ENCODE measurements at regions not wholly inside any gene's neighbourhood (a gene's known extent, or its start where the extent isn't known, plus 50 kb on each side); places are given as distances from the start of the nearest gene placed in this dataset.

- H4K20me1 ChIP-seq (replicated peaks; ENCODE audit: insufficient read depth), result no peaks in the 10 kb centered on the region
- no peak overlapping the region for H3K4me2 ChIP-seq
- no peaks in the 10 kb centered on the region for H3K9me2 ChIP-seq (ENCODE audit: insufficient read depth)
- DNase-seq (ENCODE audit: low spot score) (no peak), ATAC-seq (no peak)
- H3K4me1 Mint-ChIP-seq, result no peaks in the 10 kb centered on the region; the same call in 2 of the 3 replicates
- no peak overlapping the region for H3K27ac Mint-ChIP-seq
- H3K27me3 ChIP-seq (ENCODE audit: insufficient read depth), result no peaks in the 10 kb centered on the region
- no peaks in the 10 kb centered on the region for H3K36me3 Mint-ChIP-seq (ENCODE audit: low read depth)
- H3K79me2 ChIP-seq (replicated peaks; ENCODE audit: insufficient read depth), result no peaks in the 10 kb centered on the region
- no peaks in the 10 kb centered on the region for H3F3A ChIP-seq (replicated peaks; ENCODE audit: low read depth)
- no peak overlapping the region for H3K4me3 ChIP-seq
- H3K4me1 ChIP-seq (ENCODE audit: insufficient read depth), result no peaks in the 10 kb centered on the region
- H2AFZ ChIP-seq, result peak overlapping the region; percentile 76; the same call in 1 of the 2 replicates
- no peak overlapping the region for H3K4me3 Mint-ChIP-seq
- TF ChIP-seq EZH2 (IDR thresholded peaks at IDR 0.05; ENCODE audit: low read depth, unreplicated experiment) (no peak), STAT1 (IDR thresholded peaks at IDR 0.05; ENCODE audit: unreplicated experiment) (no peak), CREB1 (CRISPR knock-in tag; IDR thresholded peaks at IDR 0.05; ENCODE audit: low read depth) (no peak), EZH2phosphoT487 (IDR thresholded peaks at IDR 0.05; ENCODE audit: unreplicated experiment) (no peak), CTCF (conservative IDR thresholded peaks at IDR 0.05; ENCODE audit: low read depth in 2 of 2) (no peak), JUNB (IDR thresholded peaks at IDR 0.05; ENCODE audit: unreplicated experiment) (no peak), ZNF462 (CRISPR knock-in tag; IDR thresholded peaks at IDR 0.05) (no peak), NANOG (IDR thresholded peaks at IDR 0.05; ENCODE audit: borderline replicate concordance) (no peak), POLR2AphosphoS5 (IDR thresholded peaks at IDR 0.05; ENCODE audit: low read depth) (no peak), ETS1 (IDR thresholded peaks at IDR 0.05) (no peak), ZNF114 (CRISPR knock-in tag; IDR thresholded peaks at IDR 0.05) (no peak), ZNF331 (CRISPR knock-in tag; IDR thresholded peaks at IDR 0.05; ENCODE audit: low read depth) (no peak), REST (IDR thresholded peaks at IDR 0.05; ENCODE audit: unreplicated experiment) (no peak)
- no peak overlapping the region for H3K27ac ChIP-seq (ENCODE audit: low read depth)
- H3K36me3 ChIP-seq (ENCODE audit: insufficient read depth), result no peaks in the 10 kb centered on the region
- H3K9me3 Mint-ChIP-seq, result no peaks in the 10 kb centered on the region
- no peaks in the 10 kb centered on the region for H3K27me3 Mint-ChIP-seq (ENCODE audit: insufficient read depth, low read depth, poor library complexity)
Observed at GRCh38 chr16:10318798-10319500, 66.9 kb upstream of the ATF7IP2 start.

Data from GM23338 (cell line).